NCI-H2107 treated with DMSO at 0.1 percent for 48 hours (cell line): ENCODE measurements at regions not wholly inside any gene's neighbourhood (a gene's known extent, or its start where the extent isn't known, plus 50 kb on each side); places are given as distances from the start of the nearest gene placed in this dataset.
A peak's percentile ranks its signal among the peaks of the same experiment; 100 is the strongest.

Experiments used
- DNase-seq: peaks from one replicate; lab custom pipeline; 2025; ENCODE audit not compliant: unreplicated experiment; lab: John Stamatoyannopoulos, UW

- no peak for DNase-seq
Observed at GRCh38 chr12:91565846-91566245, 383.2 kb upstream of the DCN start.

GRCh38 chr12:91565246-91565645 is 382.6 kb upstream of the DCN start:
- no peak for DNase-seq

GRCh38 chr12:91563011-91563765 is 380.6 kb upstream of the DCN start:
- no peak for DNase-seq

DNA sequence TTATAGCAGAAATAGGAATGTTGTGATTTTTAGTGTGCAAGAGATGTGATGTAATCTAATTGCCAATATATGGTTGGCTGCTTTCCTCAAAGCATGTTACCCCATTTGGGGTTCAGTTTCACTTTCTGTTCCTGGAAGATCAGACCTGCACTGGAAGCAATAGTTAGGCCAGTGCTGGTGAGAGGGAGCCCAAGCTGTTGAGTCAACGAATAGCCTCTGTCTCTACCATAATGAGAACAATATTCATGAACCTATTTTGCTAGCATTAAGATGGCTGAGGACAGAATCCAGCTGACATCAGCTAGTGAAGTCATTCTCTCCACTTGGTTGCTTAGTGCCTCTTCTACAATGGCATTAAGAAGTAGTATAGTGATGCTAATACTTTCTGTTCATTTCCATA is 379.9 kb upstream of the DCN start:
- no peak for DNase-seq

DNA sequence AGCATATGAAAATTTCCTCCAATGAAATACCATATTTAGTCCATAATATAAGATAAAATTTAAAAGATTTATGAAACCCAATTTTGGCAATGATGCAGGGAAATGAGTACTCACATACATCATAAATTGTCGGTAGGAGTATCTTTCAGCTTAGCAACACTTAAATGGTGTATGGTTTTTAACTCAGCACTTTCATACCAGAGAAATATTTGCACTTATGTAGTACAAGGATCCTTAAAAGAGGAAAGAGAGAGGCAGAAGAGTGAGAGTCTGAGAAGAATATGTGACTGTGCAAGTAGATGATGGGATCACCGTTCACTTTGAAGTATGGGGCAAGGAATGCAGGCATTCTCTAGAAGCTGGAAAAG is 379.3 kb upstream of the DCN start:
- no peak for DNase-seq

DNA sequence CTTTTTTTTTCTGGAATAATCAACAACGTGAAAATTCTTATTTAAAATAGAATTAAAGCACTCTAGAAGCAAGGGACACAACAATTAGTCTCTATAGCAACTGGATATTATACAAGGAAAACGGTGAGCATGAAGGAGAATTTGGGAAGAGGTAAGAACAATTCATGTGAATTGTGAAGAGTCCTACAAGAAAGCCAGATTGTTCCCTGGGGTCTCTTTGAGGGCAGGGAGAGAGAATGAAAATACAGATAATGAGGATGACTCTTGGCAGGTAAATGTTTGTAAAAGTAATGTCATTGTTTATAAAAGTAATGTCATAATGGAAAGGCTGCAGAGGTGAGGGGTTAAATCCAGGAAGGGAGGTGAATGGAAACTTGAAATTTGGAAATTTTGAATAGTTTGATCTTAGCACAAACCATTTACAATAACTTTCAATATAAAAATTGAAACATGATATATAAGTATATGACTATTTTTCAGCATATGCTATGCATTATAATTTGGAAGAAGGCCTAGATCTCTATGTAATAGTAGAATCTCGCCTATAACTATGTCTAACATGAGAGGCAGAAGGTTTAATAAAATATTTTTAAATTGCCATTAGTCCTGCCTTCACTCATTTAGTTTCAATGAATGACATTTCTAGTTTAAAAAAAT is 378.8 kb upstream of the DCN start:
- no peak for DNase-seq

GRCh38 chr12:91556909-91557308 is 374.3 kb upstream of the DCN start:
- DNase-seq: no peak

GRCh38 chr12:91555436-91556415 is 373.1 kb upstream of the DCN start:
- DNase-seq: no peak

GRCh38 chr12:91551927-91552326 is 369.3 kb upstream of the DCN start:
- DNase-seq: no peak

GRCh38 chr12:91551242-91551641 is 368.6 kb upstream of the DCN start:
- no peak for DNase-seq

DNA sequence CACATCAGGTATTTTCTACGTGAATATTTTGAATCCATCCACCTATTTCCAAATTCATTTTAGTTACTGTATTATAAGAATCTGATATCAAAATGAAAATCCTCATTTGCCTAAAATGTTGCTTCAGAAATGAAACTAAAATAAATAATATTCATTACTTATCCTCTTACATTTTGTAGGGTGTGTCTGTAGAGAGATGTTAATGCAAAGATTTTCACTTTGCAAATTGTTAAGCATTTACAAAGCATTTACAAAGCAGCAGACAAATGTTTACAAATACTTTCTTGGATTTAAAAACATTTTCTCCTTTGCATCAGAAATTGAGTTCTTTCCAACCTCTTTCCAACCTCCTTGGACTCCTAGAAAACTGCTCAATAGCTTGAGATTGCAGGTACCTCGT is 360.0 kb upstream of the DCN start:
- DNase-seq: no peak

- DNase-seq: no peak
Observed at GRCh38 chr12:91542067-91542466, 359.4 kb upstream of the DCN start.

DNA sequence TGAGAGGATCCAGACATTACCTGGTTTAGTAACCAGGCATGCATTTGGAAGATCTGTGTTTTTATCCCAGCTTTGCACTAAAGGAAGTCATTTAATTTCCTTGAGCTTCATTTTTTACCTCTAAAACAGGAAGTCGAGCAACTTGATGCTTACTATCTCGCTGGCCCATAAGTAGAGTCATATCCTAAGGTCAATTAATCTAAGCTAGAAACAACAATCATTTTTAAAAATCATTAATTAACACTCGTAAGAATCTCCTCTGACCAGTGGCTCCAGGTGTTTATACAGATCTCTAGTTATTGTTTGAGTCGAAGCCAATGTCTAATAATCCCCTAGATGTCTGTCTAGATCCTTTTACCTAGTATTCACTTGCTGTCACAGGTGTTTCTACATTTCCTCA is 355.8 kb upstream of the DCN start:
- DNase-seq: no peak

GRCh38 chr12:91533366-91533765 is 350.7 kb upstream of the DCN start:
- no peak for DNase-seq

- no peak for DNase-seq
Observed at GRCh38 chr12:91529829-91530228, 347.2 kb upstream of the DCN start.

- no peak for DNase-seq
Observed at GRCh38 chr12:91523831-91524230, 341.2 kb upstream of the DCN start.

- DNase-seq: no peak
Observed at GRCh38 chr12:91516695-91517047, 334.1 kb upstream of the DCN start.

DNA sequence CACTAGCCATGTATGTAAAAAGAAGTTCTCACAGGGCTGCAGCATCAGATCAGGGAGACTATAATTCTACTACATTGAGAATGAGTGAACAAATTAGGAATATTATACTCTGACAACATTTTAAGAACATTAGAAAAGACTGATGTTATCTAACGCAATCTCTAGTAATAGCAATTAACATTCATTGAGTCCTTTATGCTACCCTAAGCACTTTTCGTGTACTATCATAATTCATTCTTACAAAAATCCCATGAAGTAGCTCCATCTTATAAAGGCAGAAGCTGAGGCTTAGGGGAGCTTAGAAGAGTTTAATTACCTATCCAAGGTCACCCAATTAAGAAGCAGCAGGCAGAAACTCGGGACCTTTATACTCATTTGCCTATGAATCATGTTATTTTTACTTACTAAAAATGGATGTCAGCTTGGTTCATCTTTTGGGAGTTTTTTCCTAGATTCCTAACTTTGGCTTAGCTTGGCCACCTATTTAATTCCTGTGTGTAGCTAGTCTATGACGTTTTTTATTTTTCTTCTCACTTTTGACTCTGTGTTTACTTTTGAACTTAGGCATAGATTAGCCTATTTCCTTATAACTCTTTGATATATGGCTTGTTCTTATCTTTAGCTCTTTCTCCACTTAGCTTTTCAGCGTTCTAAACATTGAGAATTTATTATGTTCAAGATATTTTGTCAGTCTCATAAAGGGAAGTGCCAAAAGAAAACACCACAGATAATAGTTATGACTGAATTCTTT is 333.5 kb upstream of the DCN start:
- DNase-seq: no peak

GRCh38 chr12:91513313-91513712 is 330.7 kb upstream of the DCN start:
- DNase-seq: no peak

DNA sequence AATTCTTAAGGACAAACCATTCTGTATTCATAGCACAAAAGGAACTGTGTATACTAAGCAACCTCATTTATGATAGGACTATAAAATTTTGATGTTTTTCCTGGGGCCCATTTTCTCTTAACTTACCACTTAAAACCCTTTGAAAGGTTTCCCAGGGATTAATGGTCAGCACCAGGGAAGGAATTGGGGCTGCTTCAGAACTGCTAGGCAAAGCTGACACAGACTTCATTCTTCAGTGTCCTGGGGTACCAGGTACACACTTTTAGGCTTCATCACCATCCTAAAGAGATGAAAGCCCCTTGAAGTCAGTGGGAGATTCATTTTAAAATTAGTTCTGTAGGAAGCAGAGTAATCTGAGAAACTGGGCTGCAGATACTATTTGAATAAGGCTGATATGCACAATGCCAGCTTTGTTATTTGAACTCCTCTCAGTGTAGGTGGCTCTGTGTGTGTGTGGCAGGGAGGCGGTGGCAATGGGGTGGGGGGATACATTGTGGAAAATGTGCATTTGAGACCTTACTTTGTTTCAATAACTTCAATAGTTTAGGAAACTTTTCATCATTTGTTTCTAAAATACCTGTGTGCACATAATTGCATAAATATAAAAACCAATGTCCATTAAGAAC is 329.3 kb upstream of the DCN start:
- peak; percentile 22 for DNase-seq

- no peak for DNase-seq
Observed at GRCh38 chr12:91507754-91508153, 325.1 kb upstream of the DCN start.
